ENCODE measurements at regions not wholly inside any gene's neighbourhood (a gene's known extent, or its start where the extent isn't known, plus 50 kb on each side); places are given as distances from the start of the nearest gene placed in this dataset.

DNA sequence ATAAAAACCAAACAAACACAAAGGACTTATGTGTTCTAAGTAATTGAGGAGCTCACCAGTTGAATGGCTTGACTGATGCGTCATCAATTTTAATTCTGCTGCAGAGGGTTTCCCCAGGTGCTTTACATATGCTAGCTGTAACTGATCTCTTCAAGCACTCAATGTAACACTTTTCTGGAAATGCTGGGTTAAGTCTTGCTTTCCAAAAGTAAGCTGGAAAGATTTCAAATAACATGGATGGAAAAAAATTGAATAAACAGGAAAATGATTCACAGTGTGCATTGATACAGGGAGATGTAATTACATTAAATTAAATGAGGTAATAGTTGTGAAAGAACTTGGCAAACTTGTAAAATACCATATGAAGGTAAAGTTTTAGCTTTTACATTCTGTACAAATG, 186.7 kb upstream of the WDFY3 start:
- TF ChIP-seq, protein P1, sequence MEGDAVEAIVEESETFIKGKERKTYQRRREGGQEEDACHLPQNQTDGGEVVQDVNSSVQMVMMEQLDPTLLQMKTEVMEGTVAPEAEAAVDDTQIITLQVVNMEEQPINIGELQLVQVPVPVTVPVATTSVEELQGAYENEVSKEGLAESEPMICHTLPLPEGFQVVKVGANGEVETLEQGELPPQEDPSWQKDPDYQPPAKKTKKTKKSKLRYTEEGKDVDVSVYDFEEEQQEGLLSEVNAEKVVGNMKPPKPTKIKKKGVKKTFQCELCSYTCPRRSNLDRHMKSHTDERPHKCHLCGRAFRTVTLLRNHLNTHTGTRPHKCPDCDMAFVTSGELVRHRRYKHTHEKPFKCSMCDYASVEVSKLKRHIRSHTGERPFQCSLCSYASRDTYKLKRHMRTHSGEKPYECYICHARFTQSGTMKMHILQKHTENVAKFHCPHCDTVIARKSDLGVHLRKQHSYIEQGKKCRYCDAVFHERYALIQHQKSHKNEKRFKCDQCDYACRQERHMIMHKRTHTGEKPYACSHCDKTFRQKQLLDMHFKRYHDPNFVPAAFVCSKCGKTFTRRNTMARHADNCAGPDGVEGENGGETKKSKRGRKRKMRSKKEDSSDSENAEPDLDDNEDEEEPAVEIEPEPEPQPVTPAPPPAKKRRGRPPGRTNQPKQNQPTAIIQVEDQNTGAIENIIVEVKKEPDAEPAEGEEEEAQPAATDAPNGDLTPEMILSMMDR (IDR thresholded peaks at IDR 0.05), result no peak
- no peak for TF ChIP-seq POLR2A (IDR thresholded peaks at IDR 0.05)
